ENCODE measurements at regions not wholly inside any gene's neighbourhood (a gene's known extent, or its start where the extent isn't known, plus 50 kb on each side); places are given as distances from the start of the nearest gene placed in this dataset.

DNA sequence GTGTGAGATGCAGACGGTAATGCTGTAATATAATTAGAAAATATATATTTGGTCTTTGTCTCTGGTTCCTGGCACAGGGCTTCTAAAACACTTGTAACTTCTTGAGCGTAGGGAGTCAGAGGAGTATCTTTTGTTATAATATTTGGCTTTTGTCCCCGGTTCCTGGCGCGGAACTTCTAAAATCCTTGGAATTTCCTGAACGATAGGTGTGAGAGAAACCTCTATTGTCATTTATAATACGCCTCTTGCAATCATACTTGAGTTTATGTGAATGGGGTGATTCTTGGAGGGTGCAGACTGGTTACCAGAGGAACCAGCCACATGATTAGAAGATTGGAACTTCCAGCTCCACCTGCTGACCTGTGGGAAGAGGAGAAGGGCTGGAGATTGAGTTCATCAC lies 54.1 kb upstream of the ZBED5 start:
- H3K27me3 Mint-ChIP-seq: no peaks in the 10 kb centered on the region
- POLR2A ChIA-PET: no interaction called here
- no peak overlapping the region for H3K4me3 Mint-ChIP-seq
- peaks cover 3% of the 10 kb centered on the region for H3K9me3 Mint-ChIP-seq (ENCODE audit: low read depth)
- CTCF ChIA-PET: no interaction called here
- ATAC-seq: no peak
- H3K36me3 Mint-ChIP-seq (ENCODE audit: low read depth): no peaks in the 10 kb centered on the region
- peaks cover 5% of the 10 kb centered on the region for H3K4me1 Mint-ChIP-seq
- DNase-seq: no peak
- H3K27ac Mint-ChIP-seq: no peak overlapping the region
- intact Hi-C loops (cut with DNase I, micrococcal nuclease): no loop called here

DNA sequence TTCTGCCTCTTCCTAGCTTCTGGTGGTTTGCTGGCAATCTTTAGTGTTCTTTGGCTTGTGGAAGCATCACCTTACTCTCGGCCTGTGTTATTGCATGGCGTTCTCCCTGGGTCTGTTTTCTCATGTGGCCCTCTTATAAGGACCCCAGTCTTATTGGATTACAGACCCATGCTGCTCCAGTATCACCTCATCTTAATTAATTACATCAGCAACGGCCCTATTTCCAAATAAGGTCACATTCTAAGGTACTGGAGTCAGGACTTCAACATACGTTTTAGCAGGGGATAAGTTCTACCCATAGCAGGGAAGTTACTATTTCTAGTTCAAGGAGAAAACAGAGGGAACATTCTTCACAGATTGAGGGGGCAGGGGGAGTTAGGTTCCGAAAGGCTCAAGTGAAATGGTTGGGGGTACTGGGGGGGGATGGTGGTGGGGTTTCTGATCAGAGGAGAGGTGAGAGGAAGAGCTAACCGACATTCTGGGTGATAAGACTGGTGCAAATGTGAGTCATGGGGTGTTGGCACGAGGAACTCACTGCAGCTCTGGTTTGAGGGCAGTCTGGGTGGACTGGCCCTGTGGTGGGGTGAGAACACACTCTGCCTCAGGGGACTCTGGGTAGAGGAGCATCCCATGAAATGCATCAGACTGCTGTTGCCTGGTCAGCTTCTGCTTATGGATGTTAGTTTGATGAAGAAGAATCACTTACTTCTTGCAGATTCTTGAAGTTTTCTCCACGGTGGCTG lies 51.5 kb upstream of the ZBED5 start:
- DNase-seq (no peak), ATAC-seq (no peak)
- intact Hi-C loops (cut with DNase I, micrococcal nuclease): no loop called here
- Mint-ChIP-seq H3K4me3 (no peak overlapping the region), H3K27me3 (no peaks in the 10 kb centered on the region), H3K36me3 (ENCODE audit: low read depth) (no peaks in the 10 kb centered on the region), H3K9me3 (ENCODE audit: low read depth) (no peaks in the 10 kb centered on the region), H3K27ac (no peak overlapping the region), H3K4me1 (peaks cover 2% of the 10 kb centered on the region)
- CTCF ChIA-PET: interaction anchor here (0.6 to 0.8 kb wide), 3 partner anchors 117 to 511 kb away, joined by 3 read pairs; no protein-coding TSS in a partner anchor
- POLR2A ChIA-PET: interaction anchor here (0.6 kb wide), 1 partner anchor 9 kb away, joined by 3 read pairs; no protein-coding TSS in a partner anchor

DNA sequence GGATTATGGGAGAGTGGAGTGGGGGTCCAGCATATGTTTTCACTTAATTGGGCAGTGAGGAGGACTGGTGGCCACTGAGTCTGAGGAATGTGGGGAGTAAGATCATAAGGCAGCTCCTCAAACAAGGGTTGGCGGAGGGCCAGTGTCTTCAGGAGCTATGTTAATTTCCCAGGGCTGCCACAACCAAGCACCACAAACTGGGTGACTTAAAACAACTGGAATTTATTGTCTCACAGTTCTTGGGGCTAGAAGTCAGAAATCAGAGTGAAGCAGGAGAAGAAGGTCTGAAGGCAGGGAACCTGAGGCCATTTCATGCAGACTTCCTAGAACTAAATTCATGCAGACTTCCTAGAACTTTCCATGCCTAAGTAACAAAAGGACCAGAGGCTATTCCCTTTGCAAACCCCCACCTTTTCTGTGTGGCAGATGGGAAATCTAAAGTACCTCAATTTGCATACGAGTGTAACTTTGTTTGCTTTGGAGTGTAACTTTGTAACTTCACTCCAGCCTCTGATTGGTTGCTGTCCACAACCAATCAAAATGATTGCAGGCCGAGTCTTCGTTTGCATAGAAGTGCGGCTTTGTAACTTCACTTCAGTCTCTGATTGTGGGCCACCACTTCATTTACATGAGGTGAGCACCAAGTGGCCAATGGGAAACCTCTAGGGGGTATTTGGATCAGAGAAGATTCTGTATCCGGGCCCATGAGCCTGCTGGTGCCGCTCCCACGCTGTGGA lies 50.5 kb upstream of the ZBED5 start:
- intact Hi-C loops (cut with DNase I, micrococcal nuclease): no loop called here
- no peaks in the 10 kb centered on the region for H3K9me3 Mint-ChIP-seq (ENCODE audit: low read depth)
- ATAC-seq (no peak), DNase-seq (no peak)
- ChIA-PET CTCF (interaction anchor here (0.5 to 1.2 kb wide), 4 partner anchors 26 to 269 kb away, joined by 3 read pairs; no protein-coding TSS in a partner anchor), POLR2A (interaction anchor here (0.7 kb wide), 1 partner anchor 457 kb away, joined by 3 read pairs; no protein-coding TSS in a partner anchor)
- H3K27me3 Mint-ChIP-seq: peaks cover 4% of the 10 kb centered on the region
- no peaks in the 10 kb centered on the region for H3K36me3 Mint-ChIP-seq (ENCODE audit: low read depth)
- H3K4me3 Mint-ChIP-seq: no peak overlapping the region
- no peaks in the 10 kb centered on the region for H3K4me1 Mint-ChIP-seq
- no peak overlapping the region for H3K27ac Mint-ChIP-seq
